ENCODE measurements at regions not wholly inside any gene's neighbourhood (a gene's known extent, or its start where the extent isn't known, plus 50 kb on each side); places are given as distances from the start of the nearest gene placed in this dataset.

DNA sequence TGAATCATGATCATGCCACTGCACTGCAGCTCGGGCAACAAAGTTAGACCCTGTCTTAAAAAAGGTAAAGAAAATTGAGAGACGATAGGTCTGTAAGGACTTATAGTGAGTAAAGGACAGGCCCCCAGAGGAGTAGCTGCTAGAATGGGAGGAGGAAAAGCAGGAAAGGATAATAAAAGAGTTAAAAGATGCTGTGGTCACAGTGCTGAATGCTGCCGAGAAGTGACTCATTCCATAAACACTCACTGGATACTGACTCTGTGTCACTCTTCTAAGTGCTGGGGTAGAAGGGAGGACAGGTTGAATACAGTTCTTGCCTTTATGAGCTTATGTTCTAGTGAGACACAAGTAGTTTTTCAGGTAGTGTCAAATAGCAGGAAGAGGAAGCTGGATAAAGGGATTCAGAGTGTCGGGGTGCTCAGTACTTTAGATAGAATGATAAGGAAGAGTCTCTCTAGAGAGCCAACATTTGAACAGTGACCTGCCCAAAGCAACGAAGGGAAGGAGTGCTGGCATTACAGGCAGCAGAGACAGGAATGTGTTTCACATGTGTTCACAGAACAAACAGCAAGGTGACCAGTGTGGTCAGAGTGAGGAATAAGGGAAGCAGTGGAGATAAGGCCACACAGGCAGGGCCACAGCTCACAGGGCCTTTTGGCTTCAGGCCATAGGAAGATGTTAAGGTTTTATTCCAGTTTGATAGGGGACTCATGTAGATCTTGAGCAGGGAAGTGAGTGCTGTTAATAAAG lies 1240.5 kb downstream of the UQCRFS1 start:
- DNase-seq (ENCODE audit: low spot score) (no peak), ATAC-seq (ENCODE audit: insufficient number of reproducible peaks, low FRiP score, low read depth) (no peak)
- no peak overlapping the region for H3K4me3 ChIP-seq
- no peaks in the 10 kb centered on the region for H3K9me3 ChIP-seq
- no peaks in the 10 kb centered on the region for H3K27me3 ChIP-seq (replicated peaks; ENCODE audit: insufficient read depth)
- H3K4me1 ChIP-seq (ENCODE audit: control insufficient read depth in 1 of 2, low read depth in 2 of 2) = no peaks in the 10 kb centered on the region
- H3K36me3 ChIP-seq = no peaks in the 10 kb centered on the region
- no peak for TF ChIP-seq CTCF (IDR thresholded peaks at IDR 0.05)
- no peak overlapping the region for H3K27ac ChIP-seq

GRCh38 chr19:27971869-27972268 lies 1241.1 kb downstream of the UQCRFS1 start:
- Histone ChIP-seq H3K4me1 (ENCODE audit: control insufficient read depth in 1 of 2, low read depth in 2 of 2) (no peaks in the 10 kb centered on the region), H3K27ac (no peak overlapping the region), H3K9me3 (no peaks in the 10 kb centered on the region), H3K36me3 (no peaks in the 10 kb centered on the region), H3K4me3 (no peak overlapping the region), H3K27me3 (replicated peaks; ENCODE audit: insufficient read depth) (no peaks in the 10 kb centered on the region)
- TF ChIP-seq CTCF (IDR thresholded peaks at IDR 0.05) = no peak
- DNase-seq (ENCODE audit: low spot score) (no peak), ATAC-seq (ENCODE audit: insufficient number of reproducible peaks, low FRiP score, low read depth) (no peak)

DNA sequence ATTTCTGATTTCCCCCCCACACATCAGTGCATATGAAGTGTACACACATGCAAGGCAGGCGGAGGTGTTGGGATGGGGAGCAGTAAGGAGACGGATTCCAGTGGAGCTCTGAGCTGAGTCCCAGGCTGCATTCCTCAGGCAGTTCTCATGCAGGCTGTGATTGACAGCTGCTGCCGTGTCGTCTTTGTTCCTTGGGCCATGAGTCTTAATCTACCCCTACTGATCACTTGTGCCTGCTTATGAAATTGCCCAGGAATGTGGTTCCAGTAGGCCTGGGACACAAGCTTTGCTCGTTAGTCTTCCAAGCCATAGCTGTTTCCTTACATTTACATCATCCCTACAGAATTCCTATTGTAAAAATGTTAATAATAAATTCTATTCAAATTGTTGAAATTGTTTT lies 1241.9 kb downstream of the UQCRFS1 start:
- Histone ChIP-seq H3K27ac (no peak overlapping the region), H3K4me1 (ENCODE audit: control insufficient read depth in 1 of 2, low read depth in 2 of 2) (no peaks in the 10 kb centered on the region), H3K36me3 (no peaks in the 10 kb centered on the region), H3K27me3 (replicated peaks; ENCODE audit: insufficient read depth) (no peaks in the 10 kb centered on the region), H3K9me3 (no peaks in the 10 kb centered on the region), H3K4me3 (no peak overlapping the region)
- ATAC-seq (ENCODE audit: insufficient number of reproducible peaks, low FRiP score, low read depth) = no peak
- no peak for TF ChIP-seq CTCF (IDR thresholded peaks at IDR 0.05)
- DNase-seq (ENCODE audit: low spot score) = no peak

- no peak for TF ChIP-seq CTCF (IDR thresholded peaks at IDR 0.05)
- ATAC-seq (ENCODE audit: insufficient number of reproducible peaks, low FRiP score, low read depth) (no peak), DNase-seq (ENCODE audit: low spot score) (no peak)
- no peaks in the 10 kb centered on the region for H3K27me3 ChIP-seq (replicated peaks; ENCODE audit: insufficient read depth)
- H3K36me3 ChIP-seq = no peaks in the 10 kb centered on the region
- H3K9me3 ChIP-seq = no peaks in the 10 kb centered on the region
- no peaks in the 10 kb centered on the region for H3K4me1 ChIP-seq (ENCODE audit: control insufficient read depth in 1 of 2, low read depth in 2 of 2)
- no peak overlapping the region for H3K4me3 ChIP-seq
- H3K27ac ChIP-seq = no peak overlapping the region
Measured at GRCh38 chr19:27966390-27966816, 1246.5 kb downstream of the UQCRFS1 start.

DNA sequence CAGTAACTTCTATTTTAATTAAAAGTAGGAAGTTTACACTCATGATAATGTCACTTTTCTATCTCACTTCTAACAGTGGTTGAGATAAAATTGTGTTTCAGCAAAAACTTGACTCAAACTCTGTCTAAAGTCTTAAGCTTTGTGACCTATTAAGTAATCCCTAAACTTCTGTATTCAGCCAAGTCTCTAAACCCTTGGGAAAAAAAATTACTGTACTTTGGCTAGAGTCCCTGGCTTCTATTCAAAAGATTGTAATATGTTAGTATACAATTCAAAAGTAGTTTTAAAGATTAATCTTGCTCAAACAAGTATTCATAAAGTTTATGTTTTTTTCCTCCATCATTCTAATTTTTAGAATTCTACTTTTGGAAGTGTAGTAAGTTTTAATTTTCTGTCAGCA lies 1248.8 kb downstream of the UQCRFS1 start:
- no peaks in the 10 kb centered on the region for H3K36me3 ChIP-seq
- no peak for TF ChIP-seq CTCF (IDR thresholded peaks at IDR 0.05)
- no peak for ATAC-seq (ENCODE audit: insufficient number of reproducible peaks, low FRiP score, low read depth)
- H3K9me3 ChIP-seq = no peaks in the 10 kb centered on the region
- H3K4me1 ChIP-seq (ENCODE audit: control insufficient read depth in 1 of 2, low read depth in 2 of 2) = no peaks in the 10 kb centered on the region
- H3K27ac ChIP-seq = no peak overlapping the region
- H3K27me3 ChIP-seq (replicated peaks; ENCODE audit: insufficient read depth) = no peaks in the 10 kb centered on the region
- DNase-seq (ENCODE audit: low spot score) = no peak
- H3K4me3 ChIP-seq = no peak overlapping the region
